ENCODE measurements at regions not wholly inside any gene's neighbourhood (a gene's known extent, or its start where the extent isn't known, plus 50 kb on each side); places are given as distances from the start of the nearest gene placed in this dataset.

DNA sequence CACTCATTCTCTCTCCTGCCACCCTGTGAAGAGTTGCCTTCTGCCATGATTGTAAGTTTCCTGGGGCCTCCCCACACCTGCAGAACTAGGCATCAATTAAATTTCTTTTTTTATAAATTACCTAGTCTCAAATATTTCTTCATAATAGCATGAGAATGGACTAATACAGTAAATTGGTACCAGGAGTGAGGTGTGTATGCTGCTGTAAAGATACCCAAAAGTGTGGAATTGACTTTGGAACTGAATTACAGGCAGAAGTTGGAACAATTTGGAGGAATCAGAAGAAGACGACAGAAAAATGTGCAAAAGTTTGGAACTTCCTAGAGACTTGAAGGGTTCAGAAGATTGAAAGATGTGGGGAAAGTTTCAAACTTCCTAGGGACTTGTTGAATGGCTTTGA lies 308.1 kb upstream of the TMPRSS15 start:
- Histone ChIP-seq H3K27me3 (no peaks in the 10 kb centered on the region), H3K4me3 (no peak overlapping the region), H3K36me3 (no peaks in the 10 kb centered on the region), H3K27ac (no peak overlapping the region), H3K4me1 (no peaks in the 10 kb centered on the region), H3K9me3 (peaks cover 0 to 31% (median 0%) of the 10 kb centered on the region in 11 donors)
- no peak for ATAC-seq
- intact Hi-C loops (cut with DNase I): no loop called here
- no peak for DNase-seq
- TF ChIP-seq CTCF (IDR thresholded peaks at IDR 0.05): no peak
- 75 to 84% methylated on average over 1 of the region's 1 CpG for WGBS, 2 donors

GRCh38 chr21:18715606-18716005 lies 312.0 kb upstream of the TMPRSS15 start:
- H3K27ac ChIP-seq: no peak overlapping the region
- no peak for TF ChIP-seq CTCF (IDR thresholded peaks at IDR 0.05)
- H3K36me3 ChIP-seq: no peaks in the 10 kb centered on the region
- H3K4me1 ChIP-seq: no peaks in the 10 kb centered on the region
- ATAC-seq (no peak), DNase-seq (no peak)
- 73 to 76% methylated on average over 3 of the region's 3 CpGs for WGBS, 2 donors
- intact Hi-C loops (cut with DNase I): no loop called here
- no peaks in the 10 kb centered on the region for H3K27me3 ChIP-seq
- H3K4me3 ChIP-seq: no peak overlapping the region
- H3K9me3 ChIP-seq: peaks cover 0 to 26% (median 0%) of the 10 kb centered on the region in 11 donors

DNA sequence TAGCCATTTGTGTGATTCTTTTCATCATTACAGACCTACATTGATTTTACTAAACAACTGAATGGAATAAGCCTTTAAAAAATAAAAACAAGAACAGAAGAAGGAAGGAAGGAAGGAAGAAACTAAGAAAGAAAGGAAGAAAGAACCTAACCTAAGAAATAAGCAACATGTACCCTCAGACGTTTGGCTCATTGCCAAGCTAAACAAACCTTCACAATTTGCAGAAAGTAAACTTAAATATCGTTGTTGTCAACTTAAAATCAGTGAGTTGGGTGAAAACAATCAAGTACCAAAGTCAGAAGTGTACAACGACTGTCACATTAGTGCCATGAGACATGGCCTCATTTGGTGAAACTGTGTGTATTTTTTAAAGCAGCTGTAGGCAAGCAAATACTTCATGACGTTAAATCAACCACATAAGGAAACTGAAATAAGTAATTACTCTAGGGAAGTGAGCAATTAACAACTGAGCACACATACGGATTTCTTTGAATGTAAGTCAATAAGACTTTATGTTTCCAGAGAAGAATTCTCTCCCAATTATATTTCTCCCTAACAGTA lies 313.1 kb upstream of the TMPRSS15 start:
- no peaks in the 10 kb centered on the region for H3K27me3 ChIP-seq
- H3K36me3 ChIP-seq: no peaks in the 10 kb centered on the region
- intact Hi-C loops (cut with DNase I): no loop called here
- DNase-seq: no peak
- peaks cover 0 to 15% (median 0%) of the 10 kb centered on the region in 11 donors for H3K9me3 ChIP-seq
- no peak overlapping the region for H3K4me3 ChIP-seq
- no peak for ATAC-seq
- TF ChIP-seq CTCF (IDR thresholded peaks at IDR 0.05): no peak
- no peaks in the 10 kb centered on the region for H3K4me1 ChIP-seq
- no peak overlapping the region for H3K27ac ChIP-seq
- 51 to 57% methylated on average over 5 of the region's 5 CpGs for WGBS, 2 donors

DNA sequence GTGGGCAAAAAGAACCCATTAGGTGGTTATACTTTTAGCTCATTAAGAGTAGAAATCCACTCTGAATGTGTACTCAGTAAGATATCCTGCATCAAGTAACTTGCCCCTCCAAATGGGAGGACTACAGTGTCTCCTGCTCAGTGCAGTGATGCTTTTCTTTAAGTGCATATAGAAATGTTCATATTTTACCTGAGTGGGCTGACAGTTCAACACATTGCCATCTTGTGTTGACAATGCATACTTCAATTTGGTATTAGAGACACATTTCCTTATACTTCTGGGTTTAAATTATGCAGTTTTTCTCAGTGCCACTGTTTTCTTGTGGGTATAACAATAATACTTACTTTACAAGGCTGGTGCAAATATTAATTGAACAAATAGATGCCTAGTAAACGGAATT lies 318.6 kb upstream of the TMPRSS15 start:
- WGBS, 2 donors: 72 to 86% methylated on average over 1 of the region's 1 CpG

More for the DNA sequence above, 318.6 kb upstream of the TMPRSS15 start:
- H3K9me3 ChIP-seq: peaks cover 0 to 5% (median 0%) of the 10 kb centered on the region in 11 donors
- no peaks in the 10 kb centered on the region for H3K27me3 ChIP-seq
- DNase-seq (no peak), ATAC-seq (no peak)
- H3K36me3 ChIP-seq: no peaks in the 10 kb centered on the region
- H3K27ac ChIP-seq: no peak overlapping the region
- no peak overlapping the region for H3K4me3 ChIP-seq
- intact Hi-C loops (cut with DNase I): no loop called here
- no peaks in the 10 kb centered on the region for H3K4me1 ChIP-seq
- no peak for TF ChIP-seq CTCF (IDR thresholded peaks at IDR 0.05)
